Stimulated activated CD4-positive, alpha-beta T cell treated with anti-CD3 and anti-CD28 coated beads, Interleukin-15, amount 100 ng/mL, for 1 hour (primary cell): ENCODE measurements at regions not wholly inside any gene's neighbourhood (a gene's known extent, or its start where the extent isn't known, plus 50 kb on each side); places are given as distances from the start of the nearest gene placed in this dataset.
"Not testable (repeated sequence)": the region's sequence is repeated elsewhere in the genome, so short reads cannot be mapped to it uniquely, and the experiment has no call there.

Experiments used
- DNase-seq, 2 donors: peaks; one replicate each; pipeline ENCODE4 v3.0.0-alpha.2; 2020; ENCODE audit warnings: low read depth in 1 of 2, low spot score in 1 of 2

DNA sequence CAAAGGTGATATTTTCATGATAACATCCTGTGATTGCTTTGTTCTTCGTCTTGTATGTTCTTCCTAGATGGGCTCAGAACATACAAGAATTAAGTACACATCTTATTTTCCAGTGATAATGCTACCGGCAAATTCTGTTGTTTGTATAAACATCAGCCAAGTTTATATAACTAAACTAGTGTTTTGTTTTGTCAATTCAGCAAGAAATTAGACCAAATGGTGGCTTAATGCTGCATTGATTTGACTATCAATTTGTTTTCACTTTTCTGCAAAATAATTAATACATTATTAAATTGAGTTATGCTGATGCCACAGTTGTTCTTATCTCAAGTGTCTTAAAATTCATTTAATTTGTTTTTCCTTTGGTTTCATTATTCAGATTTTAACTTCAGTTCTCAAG is 177.7 kb downstream of the OR4F29 start:
- not testable (repeated sequence) for DNase-seq

DNA sequence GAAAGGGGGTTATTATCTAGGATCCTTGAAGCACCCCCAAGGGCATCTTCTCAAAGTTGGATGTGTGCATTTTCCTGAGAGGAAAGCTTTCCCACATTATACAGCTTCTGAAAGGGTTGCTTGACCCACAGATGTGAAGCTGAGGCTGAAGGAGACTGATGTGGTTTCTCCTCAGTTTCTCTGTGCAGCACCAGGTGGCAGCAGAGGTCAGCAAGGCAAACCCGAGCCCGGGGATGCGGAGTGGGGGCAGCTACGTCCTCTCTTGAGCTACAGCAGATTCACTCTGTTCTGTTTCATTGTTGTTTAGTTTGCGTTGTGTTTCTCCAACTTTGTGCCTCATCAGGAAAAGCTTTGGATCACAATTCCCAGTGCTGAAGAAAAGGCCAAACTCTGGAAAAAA is 183.7 kb downstream of the OR4F29 start:
- peak; percentile 22 to 61 for DNase-seq
